ENCODE measurements at regions not wholly inside any gene's neighbourhood (a gene's known extent, or its start where the extent isn't known, plus 50 kb on each side); places are given as distances from the start of the nearest gene placed in this dataset.

DNA sequence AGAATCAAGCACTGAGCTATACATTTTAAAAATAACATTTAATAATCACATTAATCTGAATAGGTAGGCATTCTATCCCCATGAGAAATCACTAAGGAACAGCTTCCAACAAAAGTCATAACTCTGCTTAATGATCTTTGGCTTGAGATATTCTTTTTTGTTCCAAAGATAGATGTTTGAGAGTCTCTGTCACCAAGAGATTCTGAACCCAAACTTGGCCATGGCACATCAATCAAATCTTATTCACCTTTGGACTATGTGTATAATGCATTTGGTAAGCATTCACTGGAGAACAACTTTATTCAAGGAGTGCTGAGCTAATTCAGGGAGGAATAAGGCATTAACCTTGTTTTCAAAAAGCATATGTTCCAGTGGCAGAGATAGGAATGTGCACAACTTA lies 743.3 kb downstream of the SLC4A3 start:
- TF ChIP-seq, protein P1, sequence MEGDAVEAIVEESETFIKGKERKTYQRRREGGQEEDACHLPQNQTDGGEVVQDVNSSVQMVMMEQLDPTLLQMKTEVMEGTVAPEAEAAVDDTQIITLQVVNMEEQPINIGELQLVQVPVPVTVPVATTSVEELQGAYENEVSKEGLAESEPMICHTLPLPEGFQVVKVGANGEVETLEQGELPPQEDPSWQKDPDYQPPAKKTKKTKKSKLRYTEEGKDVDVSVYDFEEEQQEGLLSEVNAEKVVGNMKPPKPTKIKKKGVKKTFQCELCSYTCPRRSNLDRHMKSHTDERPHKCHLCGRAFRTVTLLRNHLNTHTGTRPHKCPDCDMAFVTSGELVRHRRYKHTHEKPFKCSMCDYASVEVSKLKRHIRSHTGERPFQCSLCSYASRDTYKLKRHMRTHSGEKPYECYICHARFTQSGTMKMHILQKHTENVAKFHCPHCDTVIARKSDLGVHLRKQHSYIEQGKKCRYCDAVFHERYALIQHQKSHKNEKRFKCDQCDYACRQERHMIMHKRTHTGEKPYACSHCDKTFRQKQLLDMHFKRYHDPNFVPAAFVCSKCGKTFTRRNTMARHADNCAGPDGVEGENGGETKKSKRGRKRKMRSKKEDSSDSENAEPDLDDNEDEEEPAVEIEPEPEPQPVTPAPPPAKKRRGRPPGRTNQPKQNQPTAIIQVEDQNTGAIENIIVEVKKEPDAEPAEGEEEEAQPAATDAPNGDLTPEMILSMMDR (IDR thresholded peaks at IDR 0.05): no peak
- no peak for TF ChIP-seq POLR2A (IDR thresholded peaks at IDR 0.05)
- no peak for TF ChIP-seq EP300 (IDR thresholded peaks at IDR 0.05)
